Tibial nerve (tissue), 4 donors: ENCODE measurements at regions not wholly inside any gene's neighbourhood (a gene's known extent, or its start where the extent isn't known, plus 50 kb on each side); places are given as distances from the start of the nearest gene placed in this dataset.

Source experiments
- DNase-seq, 2 donors: peaks; one replicate each; pipeline ENCODE4 v3.0.0-alpha.2; 2019; ENCODE audit warnings: low spot score in 2 of 2
- H3K27ac ChIP-seq, 4 donors: fragments of 200-600 bp; sonication (generic) in 3 of 4; one replicate each; pipeline ENCODE4 v1.5.1; 2017 to 2019; ENCODE audit warnings: mild to moderate bottlenecking in 1 of 4
- H3K27me3 ChIP-seq, 2 donors: fragments of 200-600 bp; sonication (generic) in 1 of 2; one replicate each; pipeline versions ENCODE4 v1.5.1 to v1.6.0; 2017 to 2019
- H3K36me3 ChIP-seq, 3 donors: fragments of 200-600 bp; sonication (generic); one replicate each; pipeline ENCODE4 v1.5.1; 2018 to 2019
- H3K4me1 ChIP-seq, 4 donors: fragments of 200-600 bp; sonication (generic) in 3 of 4; one replicate each; pipeline ENCODE4 v1.5.1; 2017 to 2019
- H3K4me3 ChIP-seq, 4 donors: fragments of 200-600 bp; sonication (generic) in 3 of 4; one replicate each; pipeline ENCODE4 v1.5.1; 2017 to 2019; ENCODE audit warnings: mild to moderate bottlenecking in 1 of 4, moderate library complexity in 1 of 4
- H3K9me3 ChIP-seq, 4 donors: fragments of 200-600 bp; sonication (generic) in 3 of 4; one replicate each; pipeline ENCODE4 v1.5.1; 2017 to 2019
- CTCF ChIP-seq, 5 experiments: fragments of 200-600 bp in 3 of 5; fragments of 450-650 bp in 2 of 5; sonication (generic) in 3 of 5; IDR thresholded peaks; one replicate each; pipeline ENCODE4 v1.5.1; 2016 to 2019; ENCODE audit warnings: antibody characterized with exemption in 5 of 5, mild to moderate bottlenecking in 3 of 5, moderate library complexity in 2 of 5
- EP300 ChIP-seq, 2 donors: sonication (generic); formaldehyde crosslinking; IDR thresholded peaks; one replicate each; pipeline ENCODE4 v1.6.1; 2017; ENCODE audit warnings: antibody characterized with exemption in 2 of 2, mild to moderate bottlenecking in 1 of 2
- POLR2A ChIP-seq, 2 donors: fragments of 450-650 bp; IDR thresholded peaks; one replicate each; pipeline ENCODE4 v1.6.1; 2017; ENCODE audit warnings: antibody characterized with exemption in 2 of 2, mild to moderate bottlenecking in 2 of 2, moderate library complexity in 2 of 2
- WGBS, 2 donors: methylation state at CpG; one replicate each; pipeline ENCODE4 v1.1.5; 2018; 5-methylcytosine and 5-hydroxymethylcytosine counted together

GRCh38 chr2:147660680-147661079, 184.1 kb upstream of the ACVR2A start:
- Histone ChIP-seq H3K4me1 (no peaks in the 10 kb centered on the region), H3K9me3 (no peaks in the 10 kb centered on the region), H3K27ac (no peak overlapping the region), H3K4me3 (no peak overlapping the region), H3K36me3 (no peaks in the 10 kb centered on the region), H3K27me3 (no peaks in the 10 kb centered on the region)
- DNase-seq: no peak
- TF ChIP-seq CTCF (IDR thresholded peaks at IDR 0.05) (no peak), EP300 (IDR thresholded peaks at IDR 0.05) (no peak), POLR2A (IDR thresholded peaks at IDR 0.05) (no peak)
- WGBS, 2 donors: 87 to 91% methylated on average over 2 of the region's 2 CpGs

- H3K4me3 ChIP-seq: no peak overlapping the region
- H3K27me3 ChIP-seq: no peaks in the 10 kb centered on the region
- H3K36me3 ChIP-seq: no peaks in the 10 kb centered on the region
- 85 to 95% methylated on average over 1 of the region's 1 CpG for WGBS, 2 donors
- DNase-seq: no peak
- no peaks in the 10 kb centered on the region for H3K9me3 ChIP-seq
- TF ChIP-seq EP300 (IDR thresholded peaks at IDR 0.05): no peak
- TF ChIP-seq POLR2A (IDR thresholded peaks at IDR 0.05): no peak
- no peak for TF ChIP-seq CTCF (IDR thresholded peaks at IDR 0.05)
- H3K4me1 ChIP-seq: no peaks in the 10 kb centered on the region
- H3K27ac ChIP-seq: no peak overlapping the region
These were observed 185.8 kb upstream of the ACVR2A start for GRCh38 chr2:147659051-147659450.

- 79 to 80% methylated on average over 2 of the region's 2 CpGs for whole genome bisulfite sequencing, 2 donors
These were observed 187.5 kb upstream of the ACVR2A start for GRCh38 chr2:147657086-147658000.

DNA sequence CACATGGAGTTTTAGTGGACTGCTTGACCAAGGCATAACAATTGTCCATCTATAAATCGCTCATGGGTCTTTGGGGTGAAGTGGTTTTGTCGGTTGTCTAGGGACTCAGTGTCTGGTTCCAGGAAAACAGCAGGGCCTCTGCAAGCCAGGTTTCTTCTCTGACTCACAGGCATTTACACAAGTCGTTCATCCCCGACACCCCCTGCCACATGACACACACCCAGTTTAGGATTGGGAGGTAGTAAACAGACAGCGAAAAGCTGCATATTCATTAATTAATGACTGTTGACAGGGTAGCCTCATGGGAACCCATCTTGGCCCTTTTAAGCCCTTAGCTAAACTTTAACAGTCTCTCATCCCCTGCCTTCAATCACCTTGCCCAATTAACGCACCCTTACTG, 194.8 kb upstream of the ACVR2A start:
- Histone ChIP-seq H3K27me3 (no peaks in the 10 kb centered on the region), H3K27ac (no peak overlapping the region), H3K4me3 (no peak overlapping the region), H3K9me3 (no peaks in the 10 kb centered on the region), H3K36me3 (no peaks in the 10 kb centered on the region), H3K4me1 (no peaks in the 10 kb centered on the region)
- no peak for TF ChIP-seq POLR2A (IDR thresholded peaks at IDR 0.05)
- no peak for TF ChIP-seq CTCF (IDR thresholded peaks at IDR 0.05)
- no peak for TF ChIP-seq EP300 (IDR thresholded peaks at IDR 0.05)
- 80 to 90% methylated on average over 6 of the region's 6 CpGs for WGBS, 2 donors
- no peak for DNase-seq

More at GRCh38 chr2:147657086-147658000, 187.5 kb upstream of the ACVR2A start:
- no peaks in the 10 kb centered on the region for H3K36me3 ChIP-seq
- no peaks in the 10 kb centered on the region for H3K4me1 ChIP-seq
- no peak for TF ChIP-seq EP300 (IDR thresholded peaks at IDR 0.05)
- no peak for TF ChIP-seq CTCF (IDR thresholded peaks at IDR 0.05)
- no peak for TF ChIP-seq POLR2A (IDR thresholded peaks at IDR 0.05)
- no peak for DNase-seq
- H3K27ac ChIP-seq: no peak overlapping the region
- H3K9me3 ChIP-seq: no peaks in the 10 kb centered on the region
- H3K4me3 ChIP-seq: no peak overlapping the region
- H3K27me3 ChIP-seq: no peaks in the 10 kb centered on the region

GRCh38 chr2:147649286-147649685, 195.5 kb upstream of the ACVR2A start:
- Histone ChIP-seq H3K4me3 (no peak overlapping the region), H3K4me1 (no peaks in the 10 kb centered on the region), H3K36me3 (no peaks in the 10 kb centered on the region), H3K9me3 (no peaks in the 10 kb centered on the region), H3K27me3 (no peaks in the 10 kb centered on the region), H3K27ac (no peak overlapping the region)
- TF ChIP-seq CTCF (IDR thresholded peaks at IDR 0.05): no peak
- no peak for TF ChIP-seq EP300 (IDR thresholded peaks at IDR 0.05)
- no peak for TF ChIP-seq POLR2A (IDR thresholded peaks at IDR 0.05)
- DNase-seq: peak in 1 of 2 donors; percentile 13
- WGBS, 2 donors: 44 to 58% methylated on average over 4 of the region's 4 CpGs
